ENCODE measurements at regions not wholly inside any gene's neighbourhood (a gene's known extent, or its start where the extent isn't known, plus 50 kb on each side); places are given as distances from the start of the nearest gene placed in this dataset.

DNA sequence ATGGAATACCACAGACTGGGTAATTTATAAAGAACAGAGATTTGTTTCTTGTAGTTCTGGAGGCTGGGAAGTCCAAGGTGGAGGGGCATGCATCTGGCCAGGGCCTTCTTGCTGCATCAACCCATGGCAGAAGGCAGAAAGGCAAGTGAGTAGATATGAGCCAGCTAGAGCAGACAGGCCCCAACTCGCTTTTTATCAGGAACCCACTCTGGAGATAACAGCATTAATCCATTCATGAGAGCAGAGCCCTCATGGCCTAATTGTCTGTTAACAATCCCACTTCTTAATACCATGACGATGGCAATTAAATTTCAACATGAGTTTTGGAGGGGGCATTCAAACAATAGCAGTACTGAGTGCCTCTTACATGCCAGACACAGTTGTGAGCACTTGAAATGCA, 87.2 kb upstream of the SOX13 start:
- Mint-ChIP-seq H3K4me3 (ENCODE audit: unreplicated experiment) (no peak overlapping the region), H3K36me3 (ENCODE audit: low read depth) (no peaks in the 10 kb centered on the region), H3K4me1 (ENCODE audit: low read depth) (peaks cover 20% of the 10 kb centered on the region), H3K27ac (ENCODE audit: unreplicated experiment) (no peak overlapping the region), H3K27me3 (ENCODE audit: low read depth) (peaks cover 7% of the 10 kb centered on the region), H3K9me3 (ENCODE audit: low read depth) (peaks cover 3% of the 10 kb centered on the region)
- no peak for DNase-seq (ENCODE audit: low spot score)
- TF ChIP-seq, protein P1, sequence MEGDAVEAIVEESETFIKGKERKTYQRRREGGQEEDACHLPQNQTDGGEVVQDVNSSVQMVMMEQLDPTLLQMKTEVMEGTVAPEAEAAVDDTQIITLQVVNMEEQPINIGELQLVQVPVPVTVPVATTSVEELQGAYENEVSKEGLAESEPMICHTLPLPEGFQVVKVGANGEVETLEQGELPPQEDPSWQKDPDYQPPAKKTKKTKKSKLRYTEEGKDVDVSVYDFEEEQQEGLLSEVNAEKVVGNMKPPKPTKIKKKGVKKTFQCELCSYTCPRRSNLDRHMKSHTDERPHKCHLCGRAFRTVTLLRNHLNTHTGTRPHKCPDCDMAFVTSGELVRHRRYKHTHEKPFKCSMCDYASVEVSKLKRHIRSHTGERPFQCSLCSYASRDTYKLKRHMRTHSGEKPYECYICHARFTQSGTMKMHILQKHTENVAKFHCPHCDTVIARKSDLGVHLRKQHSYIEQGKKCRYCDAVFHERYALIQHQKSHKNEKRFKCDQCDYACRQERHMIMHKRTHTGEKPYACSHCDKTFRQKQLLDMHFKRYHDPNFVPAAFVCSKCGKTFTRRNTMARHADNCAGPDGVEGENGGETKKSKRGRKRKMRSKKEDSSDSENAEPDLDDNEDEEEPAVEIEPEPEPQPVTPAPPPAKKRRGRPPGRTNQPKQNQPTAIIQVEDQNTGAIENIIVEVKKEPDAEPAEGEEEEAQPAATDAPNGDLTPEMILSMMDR (IDR thresholded peaks at IDR 0.05), result no peak

DNA sequence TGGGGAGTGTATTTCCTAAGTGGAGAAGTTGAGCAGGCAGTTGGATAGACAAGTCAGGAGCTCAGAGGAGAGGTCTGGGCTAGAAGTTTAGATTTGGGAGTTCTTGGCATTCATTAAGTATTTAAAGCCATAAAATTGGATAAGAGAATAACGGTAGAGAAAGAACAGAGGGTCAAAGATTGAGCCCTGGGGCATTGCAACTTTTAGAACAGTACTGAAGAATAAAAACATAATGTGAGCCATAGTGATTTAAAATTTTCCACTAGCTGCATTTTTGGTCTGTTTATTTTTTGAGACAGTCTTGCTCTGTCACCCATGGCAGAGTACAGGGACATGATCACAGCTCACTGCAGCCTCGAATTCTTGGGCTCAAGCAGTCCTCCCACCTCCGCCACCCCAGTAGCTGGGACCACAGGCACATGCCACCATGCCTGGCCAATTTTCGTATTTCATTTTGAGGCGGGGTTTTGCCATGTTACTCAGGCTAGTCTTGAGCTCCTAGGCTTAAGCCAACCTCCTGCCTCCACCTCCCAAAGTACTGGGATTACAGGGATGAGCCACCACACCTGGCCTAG, 85.9 kb upstream of the SOX13 start:
- H3K4me3 Mint-ChIP-seq (ENCODE audit: unreplicated experiment), result no peak overlapping the region
- no peaks in the 10 kb centered on the region for H3K36me3 Mint-ChIP-seq (ENCODE audit: low read depth)
- no peak for DNase-seq (ENCODE audit: low spot score)
- H3K9me3 Mint-ChIP-seq (ENCODE audit: low read depth), result peaks cover 1% of the 10 kb centered on the region
- TF ChIP-seq, protein P1 (IDR thresholded peaks at IDR 0.05), result no peak
- peaks cover 20% of the 10 kb centered on the region for H3K4me1 Mint-ChIP-seq (ENCODE audit: low read depth)
- peak overlapping the region; percentile 32 for H3K27ac Mint-ChIP-seq (ENCODE audit: unreplicated experiment)
- peaks cover 9% of the 10 kb centered on the region for H3K27me3 Mint-ChIP-seq (ENCODE audit: low read depth)

DNA sequence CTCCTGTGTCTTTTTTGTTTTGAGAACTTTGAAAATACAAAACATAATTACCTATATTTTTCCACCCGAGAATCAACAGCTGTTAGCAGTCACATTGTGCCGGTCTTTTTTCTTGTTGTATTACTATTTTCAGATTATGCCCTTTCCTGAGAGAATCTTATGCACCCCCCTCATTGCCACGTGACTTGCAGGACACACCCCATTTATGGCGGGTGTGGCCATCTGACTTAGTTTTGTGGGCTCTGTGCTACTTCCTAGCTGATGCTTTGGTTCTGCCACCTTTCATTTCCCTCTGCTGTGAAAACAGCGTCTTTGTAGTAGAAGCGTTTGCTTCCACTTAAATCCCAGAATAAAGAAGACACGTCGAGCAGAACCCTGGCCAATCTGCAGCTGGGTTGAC, 82.8 kb upstream of the SOX13 start:
- H3K36me3 Mint-ChIP-seq (ENCODE audit: low read depth), result no peaks in the 10 kb centered on the region
- no peak overlapping the region for H3K27ac Mint-ChIP-seq (ENCODE audit: unreplicated experiment)
- TF ChIP-seq, protein P1 (IDR thresholded peaks at IDR 0.05), result no peak
- H3K4me3 Mint-ChIP-seq (ENCODE audit: unreplicated experiment), result no peak overlapping the region
- H3K9me3 Mint-ChIP-seq (ENCODE audit: low read depth), result no peaks in the 10 kb centered on the region
- H3K27me3 Mint-ChIP-seq (ENCODE audit: low read depth), result peaks cover 18% of the 10 kb centered on the region
- peaks cover 19% of the 10 kb centered on the region for H3K4me1 Mint-ChIP-seq (ENCODE audit: low read depth)
- DNase-seq (ENCODE audit: low spot score), result no peak

DNA sequence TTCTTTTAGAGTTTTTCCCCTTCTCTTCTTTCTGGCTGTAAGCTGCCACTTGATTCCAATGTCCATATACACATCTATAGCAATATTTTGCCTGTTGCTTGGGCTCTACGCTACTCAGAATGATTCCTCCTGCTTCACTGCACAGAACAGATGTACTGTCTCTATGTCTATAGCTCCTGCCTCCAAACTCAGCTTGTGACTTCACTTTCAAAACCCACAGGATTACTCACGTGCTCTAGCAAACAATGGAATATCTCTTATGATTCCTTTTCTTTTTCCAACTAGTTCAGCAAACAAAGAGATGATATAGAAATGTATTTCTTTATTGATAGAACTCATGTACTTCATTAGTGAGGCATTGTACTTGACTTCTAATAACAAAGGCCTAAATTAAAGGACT, 80.5 kb upstream of the SOX13 start:
- no peaks in the 10 kb centered on the region for H3K36me3 Mint-ChIP-seq (ENCODE audit: low read depth)
- no peak for DNase-seq (ENCODE audit: low spot score)
- no peak overlapping the region for H3K4me3 Mint-ChIP-seq (ENCODE audit: unreplicated experiment)
- no peaks in the 10 kb centered on the region for H3K4me1 Mint-ChIP-seq (ENCODE audit: low read depth)
- no peak overlapping the region for H3K27ac Mint-ChIP-seq (ENCODE audit: unreplicated experiment)
- TF ChIP-seq, protein P1 (IDR thresholded peaks at IDR 0.05), result no peak
- no peaks in the 10 kb centered on the region for H3K9me3 Mint-ChIP-seq (ENCODE audit: low read depth)
- H3K27me3 Mint-ChIP-seq (ENCODE audit: low read depth), result peaks cover 26% of the 10 kb centered on the region

DNA sequence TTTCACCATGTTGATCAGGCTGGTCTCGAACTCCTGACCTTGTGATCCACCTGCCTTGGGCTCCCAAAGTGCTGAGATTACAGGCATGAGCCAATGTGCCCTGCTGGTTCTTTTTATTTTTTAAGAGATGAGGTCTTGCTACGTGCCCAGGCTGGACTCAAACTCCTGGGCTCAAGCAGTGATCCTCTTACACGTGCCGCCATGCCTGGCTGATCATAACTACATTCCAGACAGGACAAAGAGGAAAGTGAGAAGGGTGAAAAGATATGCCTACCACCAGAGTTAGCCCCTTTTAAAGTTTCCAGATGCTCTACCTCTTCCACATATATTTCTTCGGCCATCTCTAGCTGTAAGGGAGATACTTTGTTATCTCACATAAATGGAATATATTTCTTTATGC, 79.7 kb upstream of the SOX13 start:
- Mint-ChIP-seq H3K27me3 (ENCODE audit: low read depth) (peaks cover 27% of the 10 kb centered on the region), H3K4me1 (ENCODE audit: low read depth) (no peaks in the 10 kb centered on the region), H3K4me3 (ENCODE audit: unreplicated experiment) (no peak overlapping the region), H3K27ac (ENCODE audit: unreplicated experiment) (no peak overlapping the region), H3K9me3 (ENCODE audit: low read depth) (no peaks in the 10 kb centered on the region), H3K36me3 (ENCODE audit: low read depth) (no peaks in the 10 kb centered on the region)
- TF ChIP-seq, protein P1 (IDR thresholded peaks at IDR 0.05), result no peak
- DNase-seq (ENCODE audit: low spot score), result no peak
